Cardiac fibroblast (primary cell): ENCODE measurements at regions not wholly inside any gene's neighbourhood (a gene's known extent, or its start where the extent isn't known, plus 50 kb on each side); places are given as distances from the start of the nearest gene placed in this dataset.
A peak's percentile ranks its signal among the peaks of the same experiment; 100 is the strongest.
"Not testable (repeated sequence)": the region's sequence is repeated elsewhere in the genome, so short reads cannot be mapped to it uniquely, and the experiment has no call there.

Source experiments
- DNase-seq, 2 donors: peaks; one replicate each; pipeline versions ENCODE4 v3.0.0 to v3.0.0-alpha.2; 2010; ENCODE audit warnings: low read depth in 2 of 2
- H3K4me3 ChIP-seq, 2 donors: replicated peaks in 1 of 2; 1 replicate in 1 of 2; 2 replicates in 1 of 2; pipeline ENCODE4 v1.5.1; 2011; ENCODE audit warnings: low read depth in 2 of 2, low read length in 2 of 2, mild to moderate bottlenecking in 2 of 2, moderate library complexity in 1 of 2
- CTCF ChIP-seq: IDR thresholded peaks from one replicate; pipeline ENCODE4 v1.5.1; 2011; ENCODE audit warnings: low read depth, mild to moderate bottlenecking, low read length, inconsistent platforms

- no peak for DNase-seq
- no peak overlapping the region for H3K4me3 ChIP-seq
- no peak for TF ChIP-seq CTCF
Measured at GRCh38 chr9:94478755-94479730, 75.8 kb upstream of the PCAT7 start.

- no peak for DNase-seq
- no peak for TF ChIP-seq CTCF
- H3K4me3 ChIP-seq: no peak overlapping the region
Measured at GRCh38 chr9:94479757-94480156, 75.1 kb upstream of the PCAT7 start.

- TF ChIP-seq CTCF: no peak
- no peak overlapping the region for H3K4me3 ChIP-seq
- no peak for DNase-seq
Measured at GRCh38 chr9:94480205-94480604, 74.7 kb upstream of the PCAT7 start.

GRCh38 chr9:94482110-94482509 is 72.8 kb upstream of the PCAT7 start:
- no peak overlapping the region for H3K4me3 ChIP-seq
- no peak for TF ChIP-seq CTCF
- DNase-seq: no peak

GRCh38 chr9:94490465-94490864 is 64.4 kb upstream of the PCAT7 start:
- DNase-seq: peak; percentile 9 to 11
- TF ChIP-seq CTCF: no peak

GRCh38 chr9:94492125-94492524 is 62.8 kb upstream of the PCAT7 start:
- DNase-seq, H3K4me3 ChIP-seq: not testable (repeated sequence)

More at GRCh38 chr9:94490465-94490864, 64.4 kb upstream of the PCAT7 start:
- H3K4me3 ChIP-seq: no peak overlapping the region

GRCh38 chr9:94498801-94499453 is 56.0 kb upstream of the PCAT7 start:
- H3K4me3 ChIP-seq: no peak overlapping the region
- TF ChIP-seq CTCF: no peak
- DNase-seq: no peak
